AG08396 (cell line): ENCODE measurements at regions not wholly inside any gene's neighbourhood (a gene's known extent, or its start where the extent isn't known, plus 50 kb on each side); places are given as distances from the start of the nearest gene placed in this dataset.
A peak's percentile ranks its signal among the peaks of the same experiment; 100 is the strongest.
"Not testable (repeated sequence)": the region's sequence is repeated elsewhere in the genome, so short reads cannot be mapped to it uniquely, and the experiment has no call there.

ENCODE experiments used
- DNase-seq: peaks from one replicate; pipeline ENCODE4 v3.0.0; 2012; ENCODE audit warnings: low spot score, mixed read lengths

DNA sequence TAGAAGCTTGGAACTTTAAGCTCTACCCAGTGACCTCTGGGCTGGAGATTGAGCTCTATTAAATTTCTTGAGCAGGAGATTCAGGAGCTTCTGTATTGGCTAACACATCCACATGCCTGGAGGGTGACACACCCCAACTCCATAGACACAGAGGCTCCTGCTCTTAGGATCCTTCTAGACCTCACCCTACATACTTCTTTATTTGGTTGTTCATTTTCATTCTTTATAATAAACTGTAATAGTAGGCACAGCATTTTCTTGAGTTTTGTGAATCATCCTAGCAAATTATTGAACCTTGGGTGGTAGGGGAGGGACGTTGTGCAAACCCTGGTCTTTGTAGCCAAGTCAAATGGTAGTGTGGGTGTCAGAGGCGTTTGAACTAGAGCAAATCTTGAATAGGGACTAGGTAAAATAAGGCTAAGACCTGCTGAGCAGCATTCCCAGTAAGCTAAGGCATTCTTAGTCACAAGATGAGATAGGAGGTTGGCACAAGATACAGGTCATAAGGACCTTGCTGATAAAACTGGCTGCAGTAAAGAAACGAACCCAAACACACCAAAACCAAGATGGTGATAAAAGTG lies 323.8 kb upstream of the GALNT5 start:
- DNase-seq: no peak

GRCh38 chr2:156935616-156936015 lies 321.9 kb upstream of the GALNT5 start:
- no peak for DNase-seq

- DNase-seq: no peak
Measured at GRCh38 chr2:156937430-156937829, 320.1 kb upstream of the GALNT5 start.

DNA sequence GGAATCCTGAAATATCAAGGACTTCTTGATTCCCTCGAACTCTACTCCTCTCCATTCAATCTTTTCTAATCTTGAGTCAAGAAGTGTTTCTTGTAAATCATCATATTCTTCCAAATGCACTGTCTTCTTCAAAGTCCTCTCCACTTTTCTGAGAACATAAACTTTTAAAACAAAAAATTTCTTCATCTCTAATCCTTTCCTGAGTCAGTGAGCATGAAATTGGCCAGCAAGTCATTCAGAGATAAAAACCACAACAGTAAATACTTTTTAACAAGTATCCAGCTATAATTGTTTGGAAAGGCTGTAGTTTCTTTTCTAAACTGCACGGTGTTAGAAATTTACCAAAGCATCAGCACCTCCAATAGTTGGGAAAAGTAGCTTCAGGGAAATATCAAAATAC lies 312.6 kb upstream of the GALNT5 start:
- no peak for DNase-seq

DNA sequence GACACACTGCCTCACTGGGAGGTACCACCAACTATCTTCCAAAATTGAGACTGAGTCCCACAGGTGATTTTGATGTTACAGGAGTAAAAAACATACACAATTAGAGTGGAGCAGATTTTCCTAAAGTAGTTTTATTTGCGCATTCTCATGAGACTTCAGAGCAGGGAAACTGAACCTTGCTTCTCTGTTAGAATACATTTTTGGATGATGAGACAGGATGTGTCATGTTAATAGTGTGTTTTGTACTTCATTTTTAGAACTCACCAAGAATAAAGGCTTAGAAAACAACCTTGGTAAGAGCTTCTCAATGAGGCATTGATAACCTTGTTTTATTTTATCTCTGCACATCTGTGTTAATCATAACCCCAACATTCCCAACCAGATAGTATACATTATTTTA lies 310.2 kb upstream of the GALNT5 start:
- DNase-seq: peak; percentile 10

DNA sequence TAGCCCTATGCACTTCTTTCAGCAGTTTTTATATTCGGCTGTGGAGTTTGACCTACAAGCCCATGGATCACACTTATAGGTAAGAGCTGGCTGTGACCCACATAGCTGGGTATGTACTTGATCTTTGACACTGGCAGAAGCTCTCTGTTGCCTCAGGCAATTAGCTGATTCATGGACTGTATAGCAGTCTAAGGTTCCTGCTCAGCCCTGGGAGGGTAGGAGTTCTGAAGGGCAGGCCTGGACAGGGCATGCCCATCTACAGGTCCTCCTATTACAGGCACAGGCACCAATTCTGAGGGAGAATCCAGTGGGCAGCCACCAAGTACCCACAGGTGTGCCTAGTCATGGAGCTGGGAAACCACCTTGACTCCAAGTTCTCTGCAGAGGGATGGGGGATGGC lies 301.8 kb upstream of the GALNT5 start:
- DNase-seq: no peak

DNA sequence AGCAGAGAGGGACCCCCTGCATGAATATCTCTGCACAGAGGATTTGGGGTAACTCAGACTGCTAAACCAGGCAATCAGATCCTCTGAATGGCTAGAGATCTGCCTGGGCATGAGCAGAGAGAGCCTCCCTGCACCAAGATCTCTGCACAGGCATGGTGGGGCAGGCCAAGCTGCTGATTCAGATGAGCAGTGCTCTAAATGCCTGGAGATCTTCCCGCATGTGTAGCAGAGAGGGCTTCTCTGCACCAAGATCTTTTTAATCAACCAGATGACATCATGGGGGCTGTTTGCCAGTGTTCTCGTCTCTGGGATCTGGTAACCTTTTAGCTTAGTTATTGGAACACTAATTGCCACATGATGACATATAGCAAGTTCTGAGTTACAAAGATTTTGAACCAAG lies 301.3 kb upstream of the GALNT5 start:
- DNase-seq: no peak

- DNase-seq: no peak
Measured at GRCh38 chr2:156958374-156958773, 299.1 kb upstream of the GALNT5 start.

DNA sequence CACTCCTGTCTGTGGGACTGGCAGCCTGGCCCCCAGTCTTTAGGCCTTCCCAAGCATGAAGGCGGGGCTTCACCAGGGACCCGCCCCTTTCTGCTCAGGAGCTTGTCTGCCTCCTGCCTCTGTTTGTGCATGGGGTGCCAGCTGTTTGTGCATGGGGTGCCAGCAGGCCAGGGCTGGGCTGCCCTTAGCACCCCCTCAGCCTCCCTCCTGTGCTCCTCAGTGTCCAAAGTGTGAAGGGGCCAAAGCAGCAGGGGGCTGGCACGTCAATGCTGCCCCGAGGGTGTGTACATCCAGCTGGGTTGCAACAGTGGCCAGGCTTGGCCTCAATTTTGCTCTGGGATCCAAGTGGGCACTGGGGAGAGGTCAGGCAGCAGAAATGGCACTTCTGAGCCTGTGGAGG lies 298.0 kb upstream of the GALNT5 start:
- no peak for DNase-seq

DNA sequence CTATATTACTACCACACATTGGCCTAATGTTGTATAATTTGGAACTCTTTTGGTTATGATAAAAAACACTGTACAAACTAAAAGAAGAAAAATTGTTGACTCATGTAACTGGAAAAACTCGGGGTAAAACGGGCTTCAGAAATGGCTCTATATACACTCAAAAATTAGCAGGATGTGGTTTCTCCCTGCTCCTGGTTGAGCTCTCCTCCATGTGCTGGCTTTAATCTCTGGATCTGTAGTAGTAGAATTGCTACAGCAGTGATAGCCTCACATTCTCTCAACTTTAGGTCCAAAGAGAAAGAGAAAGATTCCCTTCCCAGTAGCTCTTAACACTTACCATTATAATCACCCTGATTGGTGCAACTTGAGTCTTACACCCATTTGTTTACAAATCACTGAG lies 274.9 kb upstream of the GALNT5 start:
- DNase-seq: no peak

DNA sequence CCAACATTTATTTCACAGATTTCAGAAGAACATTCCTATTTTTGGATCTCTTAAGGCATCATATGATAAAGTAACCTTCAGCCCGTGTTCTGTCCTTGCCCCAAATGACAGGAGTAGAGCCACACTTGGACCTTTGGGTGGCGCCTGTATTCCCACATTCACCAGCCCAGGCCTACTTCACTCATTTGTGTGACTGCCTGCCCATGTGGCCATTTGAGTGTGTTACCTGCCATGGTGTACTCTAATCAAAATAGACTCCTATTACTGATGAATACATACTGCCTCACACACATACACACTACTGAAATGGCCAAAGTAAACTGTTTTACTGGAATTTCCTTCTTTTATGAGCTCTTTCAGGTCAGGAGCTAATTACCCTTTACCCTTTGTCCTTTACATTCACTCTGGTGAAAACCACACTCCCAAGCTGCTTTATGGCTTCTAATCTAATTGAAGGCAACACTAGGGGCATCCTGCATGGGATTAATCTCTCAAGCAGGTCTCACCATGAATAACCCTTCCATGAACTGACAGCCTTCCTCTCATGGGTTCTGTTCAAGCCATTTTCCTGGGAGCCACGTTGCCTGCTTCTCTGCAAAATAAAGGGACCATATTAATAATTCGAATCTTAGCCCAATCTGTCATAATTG lies 271.0 kb upstream of the GALNT5 start:
- no peak for DNase-seq

DNA sequence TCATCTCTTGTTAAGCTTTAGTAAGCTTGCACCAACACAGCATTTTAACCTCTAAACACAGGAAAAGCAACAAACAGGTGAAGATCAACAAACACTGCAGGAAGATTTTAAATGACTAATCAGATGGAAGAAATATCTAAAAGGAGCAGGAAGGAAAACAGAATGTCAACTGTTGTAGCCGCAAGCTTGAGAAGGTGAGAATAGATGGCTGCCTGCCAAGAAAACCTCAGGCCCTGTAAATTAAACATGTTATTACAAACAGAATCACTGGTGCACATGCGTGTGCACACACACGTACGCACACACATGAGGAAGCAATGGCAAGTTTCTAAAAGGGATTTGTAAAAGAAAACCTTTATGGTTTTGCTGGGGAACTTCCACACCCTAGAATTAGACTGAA lies 257.8 kb upstream of the GALNT5 start:
- DNase-seq: no peak

DNA sequence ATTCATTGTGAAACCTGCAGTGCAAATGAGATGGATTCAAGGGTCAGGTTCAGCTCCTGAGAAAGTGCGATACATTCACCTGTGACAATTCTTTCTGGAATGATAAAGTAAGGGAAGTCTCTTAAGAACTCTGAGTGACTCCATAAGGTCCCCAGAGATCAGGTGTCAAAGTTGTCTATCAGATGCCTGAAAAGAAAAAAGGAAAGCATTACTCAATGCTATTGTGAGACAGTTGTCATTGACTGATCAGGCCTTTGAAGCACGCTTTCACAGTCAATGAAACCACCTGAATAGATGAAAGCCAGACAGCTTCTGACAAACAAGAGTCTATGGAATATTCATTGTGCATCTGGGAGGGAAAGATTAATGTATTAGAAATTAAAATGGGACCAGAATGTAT lies 252.7 kb upstream of the GALNT5 start:
- DNase-seq: no peak

- no peak for DNase-seq
Measured at GRCh38 chr2:157015015-157015575, 242.4 kb upstream of the GALNT5 start.

DNA sequence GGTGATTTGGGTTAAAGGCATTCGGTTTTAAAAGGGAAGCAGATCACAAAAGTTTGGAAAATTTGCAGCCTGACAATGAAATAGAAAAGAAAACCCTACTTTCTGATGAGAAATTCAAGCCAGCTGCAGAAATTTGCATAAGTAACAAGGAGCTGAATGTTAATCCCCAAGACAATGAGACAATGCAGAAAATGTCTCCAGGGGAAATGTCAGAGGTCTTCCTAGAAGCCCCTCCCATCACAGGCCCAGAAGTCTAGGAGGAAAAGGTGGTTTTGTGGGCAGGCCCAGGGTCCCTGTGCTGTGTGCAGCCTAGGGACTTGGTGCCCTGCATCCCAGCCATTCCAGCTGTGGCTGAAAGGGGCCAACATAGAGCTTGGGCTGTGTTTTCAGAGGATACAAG lies 234.2 kb upstream of the GALNT5 start:
- not testable (repeated sequence) for DNase-seq

DNA sequence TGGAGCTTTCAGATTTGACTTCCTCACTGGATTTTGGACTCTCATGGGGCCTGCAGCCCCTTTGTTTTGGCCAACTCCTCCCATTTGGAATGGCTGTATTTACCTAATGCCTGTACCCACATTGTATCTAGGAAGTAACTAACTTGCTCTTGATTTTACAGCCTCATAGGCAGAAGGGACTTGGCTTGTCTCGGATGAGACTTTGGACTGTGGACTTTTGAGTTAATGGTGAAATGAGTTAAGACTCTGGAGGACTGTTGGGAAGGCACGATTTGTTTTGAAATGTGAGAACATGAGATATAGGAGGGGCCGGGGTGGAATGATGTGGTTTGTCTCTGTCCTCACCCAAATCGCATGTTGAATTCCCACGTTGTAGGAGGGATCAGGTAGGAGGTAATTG lies 233.4 kb upstream of the GALNT5 start:
- no peak for DNase-seq

- peak; percentile 57 for DNase-seq
Measured at GRCh38 chr2:157032017-157032416, 225.5 kb upstream of the GALNT5 start.

DNA sequence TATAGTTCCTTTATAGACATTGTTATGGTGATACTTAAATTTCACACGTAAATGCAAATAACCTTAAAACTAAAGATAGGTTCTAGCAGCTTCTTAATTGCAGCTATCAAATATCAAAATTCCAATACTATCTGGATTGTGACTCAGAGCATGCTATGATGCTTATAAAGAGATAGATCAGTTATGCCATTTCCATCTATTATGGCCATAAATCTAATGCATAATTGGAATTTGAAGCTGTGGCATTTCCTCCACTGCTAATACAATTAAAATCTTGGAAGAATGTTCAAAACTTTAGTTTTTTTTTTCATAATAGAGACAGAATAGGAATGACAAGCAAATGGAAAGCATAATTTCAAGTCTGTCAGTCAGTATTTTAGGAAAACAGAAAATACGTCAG lies 220.8 kb upstream of the GALNT5 start:
- DNase-seq: no peak

DNA sequence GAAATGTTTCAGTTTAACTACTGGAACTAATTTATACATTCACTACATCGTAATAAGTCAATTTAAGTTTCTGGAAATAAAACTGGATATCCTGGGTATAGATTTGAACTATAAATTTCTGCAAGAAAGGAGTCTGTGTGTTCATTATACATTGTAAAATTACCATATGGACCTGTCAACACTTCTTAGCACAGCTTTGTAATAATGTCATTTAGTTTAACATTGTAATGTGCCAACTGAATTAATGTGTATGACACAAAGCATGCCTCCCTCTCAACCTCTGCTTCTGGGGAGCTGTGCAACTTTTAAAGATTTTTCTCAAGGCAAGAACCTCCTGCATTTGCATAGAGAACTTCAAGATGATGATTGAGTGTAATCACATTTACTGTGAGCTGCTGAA lies 213.7 kb upstream of the GALNT5 start:
- DNase-seq: no peak

- DNase-seq: no peak
Measured at GRCh38 chr2:157046396-157046795, 211.1 kb upstream of the GALNT5 start.

- DNase-seq: peak; percentile 45
Measured at GRCh38 chr2:157052685-157053224, 204.8 kb upstream of the GALNT5 start.

DNA sequence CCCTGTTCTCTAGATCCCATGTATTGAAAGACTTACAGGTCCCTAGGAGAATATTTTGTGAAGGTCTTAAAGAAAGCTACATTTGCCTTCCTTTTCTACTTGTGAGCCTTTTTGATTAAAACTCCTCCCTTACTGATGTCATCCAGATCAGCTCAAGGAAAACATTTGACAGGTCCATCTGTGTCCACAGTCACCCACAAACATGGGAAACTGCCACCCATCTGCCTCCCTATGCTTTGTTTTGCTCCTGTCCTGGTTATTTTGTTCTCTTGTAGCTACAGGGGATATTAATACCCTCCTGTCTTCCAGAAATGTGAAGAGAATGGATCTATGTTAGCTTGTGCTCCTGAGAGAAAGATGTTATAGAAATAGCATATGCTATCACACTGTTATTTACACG lies 203.6 kb upstream of the GALNT5 start:
- no peak for DNase-seq

DNA sequence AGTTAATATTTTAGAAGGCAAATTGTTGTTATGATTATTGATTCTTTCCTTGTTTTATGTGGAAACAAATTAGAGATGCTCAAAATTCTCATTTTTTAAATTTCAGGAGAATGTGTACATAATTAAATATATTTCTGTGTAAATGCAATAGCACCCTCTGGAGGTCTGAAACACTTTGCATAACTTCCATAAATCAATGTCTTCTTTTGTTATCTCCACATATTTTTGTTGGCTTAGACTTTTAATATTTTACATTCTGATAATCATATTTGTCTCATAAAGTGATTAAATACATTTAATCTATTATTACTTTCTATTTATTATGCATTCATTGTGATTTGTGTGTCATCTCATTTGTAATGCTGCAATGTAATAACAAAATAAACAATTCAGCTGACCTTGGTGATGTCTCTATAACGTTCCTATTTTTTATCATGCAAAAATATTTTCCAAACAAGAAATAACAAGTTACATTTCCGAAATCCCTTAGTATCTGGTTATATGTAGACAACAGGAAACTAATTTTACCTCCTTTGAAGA lies 201.8 kb upstream of the GALNT5 start:
- no peak for DNase-seq
